GM20000 (cell line): ENCODE measurements at regions not wholly inside any gene's neighbourhood (a gene's known extent, or its start where the extent isn't known, plus 50 kb on each side); places are given as distances from the start of the nearest gene placed in this dataset.

Experiments
- DNase-seq: peaks from one replicate; pipeline ENCODE4 v3.0.0; 2012; ENCODE audit warnings: low spot score
- TF ChIP-seq, protein P1 (sequence below): IDR thresholded peaks from 2 replicates; pipeline ENCODE4 v1.5.1; 2012; ENCODE audit warnings: mild to moderate bottlenecking, control low read depth; ENCODE audit errors: extremely low read depth, missing control alignments

DNA sequence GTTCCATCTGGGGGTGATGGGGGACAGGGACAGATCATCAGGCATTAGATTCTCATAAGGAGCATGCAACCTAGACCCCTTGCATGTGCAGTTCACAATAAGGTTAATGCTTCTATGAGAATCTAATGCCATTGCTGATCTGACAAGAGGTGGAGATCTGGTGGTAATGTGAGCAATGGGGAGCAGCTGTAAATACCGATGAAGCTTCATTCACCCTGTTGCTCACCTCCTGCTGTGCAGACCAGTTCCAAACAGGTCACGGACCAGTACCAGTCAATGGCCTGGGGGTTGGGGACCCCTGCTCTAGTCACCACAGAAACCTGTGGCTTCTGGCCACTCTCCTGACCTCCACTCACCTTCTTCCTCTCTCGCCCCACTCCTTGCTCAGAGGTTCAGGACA is 229.9 kb downstream of the PTPRU start:
- TF ChIP-seq, protein P1, sequence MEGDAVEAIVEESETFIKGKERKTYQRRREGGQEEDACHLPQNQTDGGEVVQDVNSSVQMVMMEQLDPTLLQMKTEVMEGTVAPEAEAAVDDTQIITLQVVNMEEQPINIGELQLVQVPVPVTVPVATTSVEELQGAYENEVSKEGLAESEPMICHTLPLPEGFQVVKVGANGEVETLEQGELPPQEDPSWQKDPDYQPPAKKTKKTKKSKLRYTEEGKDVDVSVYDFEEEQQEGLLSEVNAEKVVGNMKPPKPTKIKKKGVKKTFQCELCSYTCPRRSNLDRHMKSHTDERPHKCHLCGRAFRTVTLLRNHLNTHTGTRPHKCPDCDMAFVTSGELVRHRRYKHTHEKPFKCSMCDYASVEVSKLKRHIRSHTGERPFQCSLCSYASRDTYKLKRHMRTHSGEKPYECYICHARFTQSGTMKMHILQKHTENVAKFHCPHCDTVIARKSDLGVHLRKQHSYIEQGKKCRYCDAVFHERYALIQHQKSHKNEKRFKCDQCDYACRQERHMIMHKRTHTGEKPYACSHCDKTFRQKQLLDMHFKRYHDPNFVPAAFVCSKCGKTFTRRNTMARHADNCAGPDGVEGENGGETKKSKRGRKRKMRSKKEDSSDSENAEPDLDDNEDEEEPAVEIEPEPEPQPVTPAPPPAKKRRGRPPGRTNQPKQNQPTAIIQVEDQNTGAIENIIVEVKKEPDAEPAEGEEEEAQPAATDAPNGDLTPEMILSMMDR, result no peak
- DNase-seq, result no peak

DNA sequence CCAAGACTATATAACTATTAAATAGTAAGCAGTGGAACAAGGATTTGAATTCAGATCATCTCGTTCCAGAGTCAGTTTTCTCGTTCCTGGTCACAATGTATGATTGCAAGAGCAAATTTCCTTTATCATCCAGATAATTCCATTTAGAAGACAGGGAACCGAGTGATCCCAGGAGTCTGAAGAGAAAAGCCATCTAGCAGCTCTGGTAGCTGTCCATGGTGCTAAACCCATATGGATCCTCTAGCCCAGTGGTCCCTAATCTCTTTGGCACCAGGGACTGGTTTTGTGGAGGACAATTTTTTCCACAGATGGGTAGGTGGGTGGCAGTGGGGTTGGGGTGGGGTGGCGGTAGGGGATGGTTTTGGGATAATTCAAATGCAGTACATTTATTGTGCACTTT is 229.4 kb downstream of the PTPRU start:
- DNase-seq, result no peak
- TF ChIP-seq, protein P1, result no peak

DNA sequence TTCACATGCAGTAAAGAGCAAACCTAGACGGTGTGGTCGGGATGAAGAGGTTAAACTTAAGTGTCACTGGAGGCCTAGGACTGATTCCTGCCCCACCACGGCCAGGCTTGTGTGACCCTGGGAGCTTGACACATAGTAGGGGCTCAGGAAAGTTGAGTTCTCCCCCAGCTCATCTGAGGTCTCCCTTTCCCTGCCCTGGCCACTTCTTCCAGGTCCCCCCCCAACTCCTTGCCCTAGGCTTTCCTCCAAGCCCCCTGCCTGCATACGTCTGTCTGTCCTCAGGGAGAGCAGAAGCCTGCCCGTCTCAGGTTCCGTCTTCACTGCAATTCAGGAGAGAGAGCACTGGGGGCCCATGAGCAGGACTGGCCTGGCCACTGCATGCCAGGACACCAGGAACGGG is 225.8 kb downstream of the PTPRU start:
- TF ChIP-seq, protein P1, result no peak
- DNase-seq, result no peak

DNA sequence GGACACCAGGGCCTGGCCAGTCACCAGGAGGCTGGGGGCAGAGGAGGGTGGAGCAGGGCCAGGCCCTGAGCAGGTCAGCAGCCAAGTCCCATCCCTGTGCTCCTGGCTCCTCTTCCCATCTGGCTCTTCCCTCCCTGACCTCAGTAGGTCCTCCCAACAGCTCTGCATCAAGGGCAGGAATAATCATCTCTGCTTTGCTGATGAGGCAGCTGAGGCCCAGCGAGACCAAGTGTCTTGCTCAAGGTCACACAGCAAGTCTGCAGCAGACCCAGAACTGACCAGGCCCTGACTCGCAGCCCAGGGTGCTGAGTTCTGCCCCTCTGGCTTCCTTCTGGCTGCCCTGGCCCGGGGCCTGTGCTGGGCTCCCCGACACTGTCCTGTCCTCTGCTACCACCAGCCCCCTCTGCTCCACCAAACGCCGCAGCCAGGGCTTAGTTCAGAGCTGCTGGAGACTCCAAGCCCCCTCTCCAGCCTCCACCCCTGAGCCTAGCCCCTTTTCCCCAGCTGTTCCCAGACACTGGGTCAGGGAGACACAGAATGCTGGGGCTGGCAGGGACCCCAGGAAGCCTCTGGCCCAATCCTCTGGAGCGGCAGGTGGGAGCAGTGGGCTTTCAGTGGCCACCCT is 224.9 kb downstream of the PTPRU start:
- TF ChIP-seq, protein P1, result no peak
- DNase-seq, result no peak

DNA sequence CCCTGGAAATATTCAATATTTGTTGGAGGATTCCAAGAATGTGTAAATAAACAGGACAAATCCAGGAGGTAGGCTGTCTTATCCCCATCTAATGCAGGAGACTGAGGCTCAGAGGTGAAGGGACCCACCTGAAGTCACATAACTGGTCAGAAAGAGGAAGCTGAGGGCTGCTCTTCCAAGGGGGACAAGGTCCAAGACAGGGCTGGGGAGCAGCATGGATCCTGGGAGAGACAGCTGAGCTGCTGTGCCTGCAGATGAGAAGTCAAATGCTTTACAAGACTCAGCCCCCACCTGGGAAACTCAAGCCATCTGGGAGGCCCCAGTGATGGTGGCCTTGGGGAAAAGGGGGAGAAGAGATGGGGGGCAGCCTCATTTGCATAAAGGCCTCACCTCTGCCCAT is 224.4 kb downstream of the PTPRU start:
- TF ChIP-seq, protein P1, result no peak
- no peak for DNase-seq

DNA sequence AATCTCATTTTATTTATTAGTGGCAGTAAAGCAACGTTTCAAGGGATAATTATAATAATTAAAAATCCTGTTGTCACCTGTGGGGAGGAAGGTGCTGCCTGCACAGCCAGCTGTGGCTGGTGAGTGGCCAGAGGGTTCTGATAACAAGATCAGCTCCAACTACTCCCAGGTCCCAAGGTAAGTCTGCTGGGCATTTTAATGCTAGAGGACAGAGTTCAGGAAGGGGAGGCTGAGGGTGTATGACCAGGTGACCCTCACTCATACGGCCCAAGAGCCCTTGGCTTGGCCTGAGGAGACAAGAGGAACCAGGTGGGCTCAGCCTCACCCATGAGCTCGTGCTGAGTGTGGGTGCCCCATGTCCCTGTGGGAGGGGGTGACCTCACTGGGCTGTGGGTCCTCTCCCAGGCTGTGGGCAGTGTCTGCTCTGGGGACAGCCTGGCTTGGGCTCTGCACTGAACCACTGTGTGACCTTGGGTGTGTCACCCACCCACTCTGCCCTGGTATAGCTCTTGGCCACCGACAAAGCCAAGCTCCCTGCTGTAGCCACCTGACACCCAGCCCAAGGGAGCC is 223.8 kb downstream of the PTPRU start:
- no peak for DNase-seq

DNA sequence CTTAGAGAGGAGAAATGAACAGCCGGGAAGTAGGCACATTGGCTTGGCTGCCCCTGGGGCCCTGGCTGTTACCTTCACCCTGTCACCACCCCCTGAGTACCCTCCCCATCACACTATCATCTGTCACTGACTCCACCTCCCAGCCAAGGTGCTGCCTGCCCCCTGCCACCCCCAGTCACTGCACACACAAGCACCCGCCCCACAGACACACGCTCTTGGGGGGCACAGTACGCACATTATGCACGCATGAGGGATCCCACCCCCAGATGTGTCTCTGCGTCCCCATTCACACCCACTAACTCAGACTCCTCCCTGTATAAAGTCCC is 223.3 kb downstream of the PTPRU start:
- no peak for DNase-seq
- TF ChIP-seq, protein P1, result no peak

More for the DNA sequence above, 223.8 kb downstream of the PTPRU start:
- TF ChIP-seq, protein P1, result no peak
